ENCODE measurements at regions not wholly inside any gene's neighbourhood (a gene's known extent, or its start where the extent isn't known, plus 50 kb on each side); places are given as distances from the start of the nearest gene placed in this dataset.
"Not testable (repeated sequence)": the region's sequence is repeated elsewhere in the genome, so short reads cannot be mapped to it uniquely, and the experiment has no call there.

DNA sequence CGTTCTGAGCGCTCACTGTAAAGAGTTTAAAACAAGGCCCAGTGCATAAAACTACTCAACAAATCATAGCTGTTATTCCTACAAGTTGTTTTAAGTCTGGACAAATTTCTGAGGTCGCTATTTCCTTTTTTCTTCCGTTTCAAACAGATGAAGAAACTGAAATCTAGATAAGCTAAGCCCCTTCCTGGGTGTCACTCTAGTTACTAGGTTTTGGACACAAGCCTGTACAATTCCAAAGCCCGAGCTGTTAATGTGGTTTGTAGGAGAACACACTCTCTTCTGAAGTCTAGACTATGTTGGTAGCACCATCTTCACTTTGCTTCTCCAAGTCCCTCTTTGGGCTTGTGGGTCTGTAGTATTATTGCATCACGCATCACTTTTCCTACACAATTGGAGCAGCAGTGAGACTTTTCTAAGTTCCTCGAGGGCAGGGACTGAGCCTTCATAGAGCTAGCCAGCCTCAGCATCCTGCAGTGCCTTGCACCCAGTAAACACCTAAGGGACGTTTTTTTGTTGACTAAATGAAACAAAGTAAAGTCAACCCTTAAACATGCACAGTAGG, 142.6 kb upstream of the PROK2 start:
- DNase-seq (ENCODE audit: insufficient read length, low spot score) (no peak), FAIRE-seq (no peak)
- TF ChIP-seq POLR2A (IDR thresholded peaks at IDR 0.05; ENCODE audit: low read depth, low read length): no peak

DNA sequence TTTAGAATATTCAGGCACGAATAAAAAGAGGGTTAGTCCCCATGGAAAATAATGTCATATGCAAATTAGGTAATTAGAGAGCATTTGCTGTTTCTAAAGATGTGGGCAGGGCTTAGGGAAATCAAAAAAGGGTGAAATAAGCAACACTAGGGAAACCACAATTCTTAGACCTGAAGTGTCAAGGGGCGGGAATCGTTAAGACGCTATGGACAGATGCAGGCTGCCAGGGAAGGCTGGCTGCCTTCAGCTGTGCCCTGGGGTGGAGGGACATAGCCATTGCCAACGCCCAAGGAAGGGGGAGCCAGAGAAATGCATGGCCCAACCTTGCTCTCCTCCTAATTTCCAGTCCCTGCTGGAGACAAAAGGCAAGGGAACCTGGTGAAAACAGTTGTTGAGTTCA, 141.7 kb upstream of the PROK2 start:
- no peak for DNase-seq (ENCODE audit: insufficient read length, low spot score)
- no peak for TF ChIP-seq POLR2A (IDR thresholded peaks at IDR 0.05; ENCODE audit: low read depth, low read length)
- FAIRE-seq: no peak

DNA sequence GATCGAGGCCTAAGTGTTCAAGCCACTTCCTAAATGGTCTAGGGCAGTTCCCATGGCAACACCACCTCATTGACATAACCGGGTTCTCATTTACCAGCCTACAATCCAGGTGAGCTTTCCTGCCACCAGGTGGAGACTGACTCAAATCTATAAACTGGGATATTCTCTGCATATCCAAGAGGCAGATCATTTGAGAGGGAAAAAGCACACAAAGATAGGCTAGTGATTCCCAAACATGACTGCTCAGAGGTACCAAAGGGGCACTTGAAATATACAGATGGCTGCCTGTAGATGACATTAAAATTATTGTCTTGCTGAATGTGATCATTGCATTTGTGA, 141.3 kb upstream of the PROK2 start:
- FAIRE-seq (no peak), DNase-seq (ENCODE audit: insufficient read length, low spot score) (no peak)
- no peak for TF ChIP-seq POLR2A (IDR thresholded peaks at IDR 0.05; ENCODE audit: low read depth, low read length)

DNA sequence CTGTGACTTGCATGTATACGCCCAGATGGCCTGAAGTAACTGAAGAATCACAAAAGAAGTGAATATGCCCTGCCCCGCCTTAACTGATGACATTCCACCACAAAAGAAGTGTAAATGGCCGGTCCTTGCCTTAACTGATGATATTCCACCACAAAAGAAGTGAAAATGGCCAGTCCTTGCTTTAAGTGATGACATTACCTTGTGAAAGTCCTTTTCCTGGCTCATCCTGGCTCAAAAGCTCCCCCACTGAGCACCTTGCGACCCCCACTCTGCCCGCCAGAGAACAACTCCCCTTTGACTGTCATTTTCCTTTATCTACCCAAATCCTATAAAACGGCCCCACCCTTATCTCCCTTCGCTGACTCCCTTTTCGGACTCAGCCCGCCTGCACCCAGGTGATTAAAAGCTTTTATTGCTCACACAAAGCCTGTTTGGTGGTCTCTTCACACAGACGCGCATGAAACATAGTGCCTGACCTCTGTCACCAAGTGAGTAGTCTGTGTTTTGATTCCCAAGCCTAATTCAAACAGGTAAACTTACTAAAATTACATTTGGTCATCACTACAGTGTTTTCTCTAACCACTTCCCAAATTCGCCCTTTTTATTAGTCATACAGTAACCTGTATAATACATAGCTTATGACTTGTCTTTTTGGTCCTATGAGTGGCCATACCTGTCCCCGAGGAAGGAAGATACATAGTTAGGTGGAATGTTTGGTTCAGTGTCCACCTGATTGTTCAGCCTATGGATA, 140.7 kb upstream of the PROK2 start:
- not testable (repeated sequence) for DNase-seq (ENCODE audit: insufficient read length, low spot score); FAIRE-seq

DNA sequence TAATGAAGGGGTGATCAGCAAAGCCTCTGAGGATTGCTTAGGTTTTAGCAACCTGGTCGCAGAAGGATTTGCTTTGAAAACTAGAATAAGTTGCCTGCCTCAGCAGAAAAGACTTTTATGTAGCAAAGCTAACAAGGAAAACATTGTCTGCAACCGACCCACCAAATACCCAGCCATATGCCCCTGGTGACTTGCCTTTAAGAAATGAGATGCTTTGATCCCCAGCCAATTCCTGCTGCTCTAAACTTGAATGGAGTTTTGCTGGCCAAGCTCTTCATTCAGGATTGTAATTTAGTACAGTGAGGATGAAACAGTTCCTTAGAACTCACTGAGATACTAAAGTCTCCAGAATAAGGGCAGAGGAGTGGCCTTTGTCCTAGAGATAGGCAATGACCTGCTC, 139.8 kb upstream of the PROK2 start:
- TF ChIP-seq POLR2A (IDR thresholded peaks at IDR 0.05; ENCODE audit: low read depth, low read length): no peak
- DNase-seq (ENCODE audit: insufficient read length, low spot score) (no peak), FAIRE-seq (no peak)

DNA sequence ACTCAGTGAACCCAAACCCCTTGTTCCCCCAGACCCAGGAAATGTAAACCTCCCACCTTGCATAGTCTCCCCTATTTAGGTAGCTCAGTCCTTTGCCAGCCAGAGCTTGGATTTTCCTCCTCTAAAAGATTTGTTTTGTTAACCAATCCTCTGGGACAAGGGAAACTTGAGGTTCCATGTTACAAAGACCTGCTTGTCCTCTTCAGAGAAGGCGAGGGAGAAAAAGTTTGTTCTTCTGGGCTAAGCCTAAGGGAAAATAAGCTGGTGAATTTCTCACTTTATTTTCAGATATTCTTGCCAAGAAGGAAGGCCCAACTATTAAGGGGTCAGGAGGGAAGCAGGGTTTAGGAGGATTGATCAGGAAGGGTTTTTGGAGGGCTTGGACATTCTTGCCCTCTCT, 136.1 kb upstream of the PROK2 start:
- no peak for FAIRE-seq
- DNase-seq (ENCODE audit: insufficient read length, low spot score): no peak
- TF ChIP-seq POLR2A (IDR thresholded peaks at IDR 0.05; ENCODE audit: low read depth, low read length): no peak

DNA sequence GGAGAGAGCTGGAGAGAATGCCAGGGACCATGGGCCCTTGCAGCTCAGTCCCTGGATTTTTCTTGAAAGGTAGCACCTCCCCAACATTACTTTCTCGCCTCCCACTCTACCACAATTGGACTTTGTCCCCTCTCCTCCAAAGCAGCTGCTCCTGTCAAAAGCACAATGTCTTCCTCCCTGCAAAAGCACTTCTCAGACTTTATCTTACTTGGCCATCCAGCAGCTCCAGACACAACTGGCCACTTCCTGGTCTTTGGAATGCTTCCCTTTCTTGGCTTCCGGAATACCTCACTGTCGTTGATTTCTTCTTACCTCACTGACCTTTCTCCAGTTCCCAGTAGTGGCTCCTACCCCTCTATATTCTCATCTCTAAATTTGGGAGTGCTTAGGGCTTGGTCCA, 134.6 kb upstream of the PROK2 start:
- no peak for TF ChIP-seq POLR2A (IDR thresholded peaks at IDR 0.05; ENCODE audit: low read depth, low read length)
- DNase-seq (ENCODE audit: insufficient read length, low spot score) (no peak), FAIRE-seq (no peak)

DNA sequence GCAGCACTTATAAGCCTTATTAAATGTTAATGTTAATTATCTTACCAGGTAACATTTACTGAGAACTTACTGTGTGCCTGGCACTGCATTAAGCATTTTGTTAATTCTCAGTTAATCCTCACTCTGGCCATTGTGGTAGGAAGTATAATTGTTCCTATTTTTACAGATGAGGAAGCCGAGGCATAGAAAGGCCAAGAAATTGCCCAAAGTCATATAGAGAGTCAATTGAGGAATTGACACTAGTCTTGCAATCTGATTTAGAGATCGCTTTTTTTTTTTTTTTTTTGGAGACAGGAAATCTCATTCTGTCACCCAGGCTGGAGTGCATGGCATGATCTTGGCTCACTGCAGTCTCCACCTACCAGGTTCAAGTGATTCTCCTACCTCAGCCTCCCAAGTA, 132.6 kb upstream of the PROK2 start:
- no peak for FAIRE-seq

DNA sequence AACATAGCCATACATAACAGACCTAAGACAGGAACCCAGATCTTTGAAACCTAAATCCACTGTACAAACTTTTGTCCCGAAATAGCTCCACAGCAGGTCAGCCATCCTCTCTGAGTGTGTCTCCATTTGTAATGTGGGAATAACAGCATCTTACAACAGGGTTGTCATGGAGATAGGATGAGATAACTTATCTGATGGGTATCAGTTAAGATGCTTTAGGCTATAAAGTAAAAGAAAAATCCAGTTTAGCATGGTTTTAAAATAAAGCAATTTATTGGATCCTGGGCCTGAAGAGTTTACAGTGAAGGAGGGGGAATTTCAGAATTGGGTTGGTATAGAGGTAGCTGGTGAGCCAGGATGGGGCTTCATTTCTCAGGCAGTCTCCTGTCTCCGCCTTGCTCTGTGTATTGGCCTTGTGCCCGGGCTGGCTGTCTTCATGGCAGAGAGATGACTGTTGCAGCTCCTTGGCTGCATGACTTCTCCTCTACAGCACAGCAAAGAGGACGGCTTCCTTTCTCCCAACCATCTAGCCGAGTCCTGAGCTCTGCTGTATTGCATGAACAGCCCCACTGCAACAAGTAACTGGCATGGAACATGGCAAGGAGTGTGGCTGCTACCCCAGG, 131.9 kb upstream of the PROK2 start:
- no peak for FAIRE-seq
- DNase-seq (ENCODE audit: insufficient read length, low spot score): no peak
- no peak for TF ChIP-seq POLR2A (IDR thresholded peaks at IDR 0.05; ENCODE audit: low read depth, low read length)

More for the DNA sequence above, 132.6 kb upstream of the PROK2 start:
- no peak for DNase-seq (ENCODE audit: insufficient read length, low spot score)
- TF ChIP-seq POLR2A (IDR thresholded peaks at IDR 0.05; ENCODE audit: low read depth, low read length): no peak

DNA sequence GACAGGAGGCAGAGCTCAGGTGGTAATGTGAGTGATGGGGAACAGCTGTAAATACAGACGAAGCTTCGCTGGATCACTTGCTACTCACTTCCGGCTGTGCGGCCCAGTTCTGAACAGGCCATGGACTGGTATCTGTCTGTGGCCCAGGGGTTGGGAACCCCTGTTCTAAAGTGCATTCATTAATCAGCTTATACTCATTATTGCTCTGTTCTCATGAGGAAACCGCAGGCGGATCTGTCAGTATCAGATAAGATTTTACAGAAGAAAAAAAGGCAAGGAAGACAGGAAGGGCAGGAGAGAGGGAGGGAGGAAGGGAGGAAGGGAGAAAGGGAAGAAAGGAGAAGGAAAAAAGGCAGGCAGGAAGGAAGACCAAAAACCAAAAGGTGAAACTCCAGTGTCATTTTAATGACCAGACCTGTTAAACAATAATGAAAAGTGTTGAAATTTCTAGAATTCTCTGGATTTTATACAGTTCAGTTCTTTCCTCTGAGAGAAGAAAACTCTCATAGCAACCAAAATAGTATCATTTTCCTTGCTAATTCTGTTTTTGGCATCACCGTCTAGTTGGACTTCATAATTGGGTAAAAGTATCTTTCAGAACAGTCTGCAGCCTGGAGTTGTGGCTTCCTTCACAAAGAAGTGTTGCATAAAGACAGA, 128.0 kb upstream of the PROK2 start:
- no peak for FAIRE-seq
- TF ChIP-seq POLR2A (IDR thresholded peaks at IDR 0.05; ENCODE audit: low read depth, low read length): no peak
- no peak for DNase-seq (ENCODE audit: insufficient read length, low spot score)

DNA sequence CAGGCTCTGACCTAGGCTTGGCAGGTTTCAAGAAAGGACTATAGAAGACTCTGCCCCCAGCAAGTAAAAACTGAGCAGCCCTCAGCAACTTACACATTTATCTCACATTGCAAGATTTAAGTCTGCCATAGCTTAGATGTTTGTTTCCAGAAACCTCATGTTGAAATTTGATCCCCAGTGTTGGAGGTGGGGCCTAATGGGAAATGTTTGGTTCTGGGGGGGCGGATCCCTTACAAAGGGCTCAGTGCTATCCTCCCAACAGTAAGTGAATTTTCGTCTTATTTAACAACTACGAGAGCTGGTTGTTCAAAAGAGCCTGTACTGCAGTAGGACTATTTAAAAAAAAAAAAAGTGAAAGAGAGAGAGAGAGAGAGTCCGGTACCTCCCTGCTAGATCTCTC, 125.2 kb upstream of the PROK2 start:
- DNase-seq (ENCODE audit: insufficient read length, low spot score) (no peak), FAIRE-seq (no peak)
- no peak for TF ChIP-seq POLR2A (IDR thresholded peaks at IDR 0.05; ENCODE audit: low read depth, low read length)

DNA sequence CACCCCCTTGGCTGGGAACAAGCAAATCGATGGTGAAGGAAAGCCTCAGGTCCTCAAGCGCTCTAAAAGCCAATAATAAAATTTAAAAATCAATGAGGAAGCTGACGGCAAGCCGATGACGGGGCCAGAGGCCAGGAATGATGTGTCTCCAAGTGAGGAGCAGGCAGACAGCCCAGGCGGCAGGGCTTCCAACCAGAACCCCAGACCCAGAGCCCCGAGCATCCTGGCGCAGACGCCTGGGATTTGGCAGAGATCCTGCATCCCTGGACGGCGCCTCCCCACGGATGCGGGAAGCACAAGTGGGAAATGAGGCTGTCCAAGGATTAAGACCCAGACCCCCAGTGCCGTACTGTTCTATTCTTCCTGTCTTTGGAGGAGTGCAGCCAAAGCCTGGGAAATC, 123.0 kb upstream of the PROK2 start:
- DNase-seq (ENCODE audit: insufficient read length, low spot score): no peak
- FAIRE-seq: no peak
- TF ChIP-seq POLR2A (IDR thresholded peaks at IDR 0.05; ENCODE audit: low read depth, low read length): no peak

DNA sequence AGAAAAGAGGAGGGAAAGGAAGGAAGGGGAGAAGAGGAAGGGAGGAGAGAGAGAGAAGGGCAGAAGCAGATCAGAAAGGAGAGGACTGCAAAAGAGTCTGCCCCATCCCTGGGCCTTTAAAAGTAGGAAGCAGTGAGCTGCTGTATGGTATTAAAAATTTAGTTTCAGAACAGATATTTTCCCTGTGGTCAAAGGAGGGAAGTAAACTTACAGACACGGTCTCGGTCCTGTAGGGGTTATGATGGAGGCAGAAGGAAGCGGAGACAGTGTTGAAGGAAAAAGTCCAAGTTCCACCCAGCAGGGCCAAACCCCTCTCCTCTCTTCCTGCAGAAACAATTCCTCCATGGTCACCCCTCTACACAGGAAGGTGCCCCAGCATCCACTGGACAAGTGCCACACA, 122.0 kb upstream of the PROK2 start:
- TF ChIP-seq POLR2A (IDR thresholded peaks at IDR 0.05; ENCODE audit: low read depth, low read length): no peak

DNA sequence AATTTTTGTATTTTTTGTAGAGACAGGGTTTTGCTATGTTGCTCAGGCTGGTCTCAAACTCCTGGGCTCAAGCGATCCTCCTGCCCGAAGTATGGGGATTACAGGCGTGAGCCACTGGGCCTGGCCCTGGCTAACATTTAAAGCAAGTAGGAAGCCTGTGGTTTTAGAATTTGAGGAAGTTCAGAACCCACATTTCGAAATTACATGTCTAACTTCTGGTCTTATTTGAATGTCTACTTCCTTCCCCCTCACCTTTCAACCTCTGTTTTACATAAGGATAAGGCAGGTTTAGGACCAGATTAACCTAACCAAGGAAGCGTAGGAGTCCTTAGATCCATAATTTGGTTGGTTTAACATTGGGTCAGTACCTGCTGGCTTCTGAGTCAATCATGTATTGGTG, 120.5 kb upstream of the PROK2 start:
- no peak for TF ChIP-seq POLR2A (IDR thresholded peaks at IDR 0.05; ENCODE audit: low read depth, low read length)
- FAIRE-seq (no peak), DNase-seq (ENCODE audit: insufficient read length, low spot score) (no peak)

More for the DNA sequence above, 122.0 kb upstream of the PROK2 start:
- no peak for FAIRE-seq
- no peak for DNase-seq (ENCODE audit: insufficient read length, low spot score)

DNA sequence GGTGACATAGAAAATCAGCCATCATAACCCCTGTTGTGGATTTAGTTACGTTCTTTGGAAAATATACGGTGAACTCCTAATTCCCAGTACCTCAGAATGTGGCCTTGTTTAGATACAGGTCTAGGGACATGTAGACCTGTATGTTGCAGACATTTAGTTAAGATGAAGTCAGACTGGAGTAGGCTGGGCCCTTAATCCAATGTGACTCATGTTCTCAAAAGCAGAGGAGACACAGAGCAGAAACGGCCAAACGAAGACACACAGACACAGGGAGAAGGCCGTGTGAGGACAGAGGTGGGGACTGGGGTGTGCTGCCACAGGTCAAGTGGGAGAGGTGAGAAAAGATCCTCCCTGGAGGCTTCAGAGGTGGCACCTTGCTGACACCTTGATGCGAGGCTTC, 119.0 kb upstream of the PROK2 start:
- no peak for TF ChIP-seq POLR2A (IDR thresholded peaks at IDR 0.05; ENCODE audit: low read depth, low read length)
- FAIRE-seq: no peak
- no peak for DNase-seq (ENCODE audit: insufficient read length, low spot score)

All from H54 (cell line).